A673 (cell line): ENCODE measurements at regions not wholly inside any gene's neighbourhood (a gene's known extent, or its start where the extent isn't known, plus 50 kb on each side); places are given as distances from the start of the nearest gene placed in this dataset.

Experiments
- BruUV-seq: library from RNA; stranded (reverse); fragments of 400-500 nt; replicated peaks from 2 replicates; lab custom pipeline; 2021; lab: Mats Ljungman, UMichigan
- CTCF ChIA-PET: fragments of 300-600 bp; sonication (Branson Sonifier 250); formaldehyde crosslinking; loops from one replicate; lab custom pipeline; 2022; ENCODE audit warnings: antibody characterized with exemption; lab: Charles Lee
- POLR2A ChIA-PET: fragments of 300-600 bp; sonication (Branson Sonifier 250); formaldehyde crosslinking; loops from one replicate; lab custom pipeline; 2022; ENCODE audit warnings: antibody characterized with exemption; ENCODE audit not compliant: low non-redundant PET; lab: Charles Lee
- DNase-seq: peaks from one replicate; pipeline ENCODE4 v3.0.0-alpha.2; 2015; ENCODE audit warnings: low spot score
- H3K27ac ChIP-seq: fragments of 200-600 bp; sonication (generic); 2 replicates; pipeline ENCODE4 v1.5.1; 2016; ENCODE audit warnings: mixed run types, low read depth, mild to moderate bottlenecking, mixed read lengths, antibody characterized with exemption, low read length; ENCODE audit not compliant: poor library complexity, severe bottlenecking
- H3K27me3 ChIP-seq: fragments of 200-600 bp; sonication (generic); replicated peaks from 2 replicates; pipeline ENCODE4 v1.6.1; 2017; ENCODE audit warnings: mixed run types, low read depth, mild to moderate bottlenecking, mixed read lengths, antibody characterized with exemption, low read length; ENCODE audit not compliant: insufficient read depth, poor library complexity
- H3K36me3 ChIP-seq: fragments of 200-600 bp; sonication (generic); 2 replicates; pipeline ENCODE4 v1.6.1; 2016; ENCODE audit warnings: mixed run types, mild to moderate bottlenecking, mixed read lengths, antibody characterized with exemption, low read length; ENCODE audit not compliant: insufficient read depth, poor library complexity, severe bottlenecking
- H3K4me1 ChIP-seq: fragments of 200-600 bp; sonication (generic); 2 replicates; pipeline ENCODE4 v1.6.1; 2017; ENCODE audit warnings: mixed run types, mild to moderate bottlenecking, mixed read lengths, antibody characterized with exemption, low read length; ENCODE audit not compliant: insufficient read depth, poor library complexity, severe bottlenecking
- H3K4me3 ChIP-seq: fragments of 200-600 bp; sonication (generic); 2 replicates; pipeline ENCODE4 v1.5.1; 2016; ENCODE audit warnings: low read depth, mixed run types, mild to moderate bottlenecking, mixed read lengths, low read length; ENCODE audit not compliant: poor library complexity, severe bottlenecking
- H3K9me3 ChIP-seq: fragments of 200-600 bp; sonication (generic); 2 replicates; pipeline ENCODE4 v1.6.1; 2016; ENCODE audit warnings: mixed run types, low read depth, mild to moderate bottlenecking, mixed read lengths, antibody characterized with exemption, low read length; ENCODE audit not compliant: poor library complexity, severe bottlenecking
- CTCF ChIP-seq: fragments of 300-800, 200-600 bp; sonication (generic); conservative IDR thresholded peaks from 2 replicates; pipeline ENCODE4 v1.5.1; 2017; ENCODE audit warnings: low read depth, mild to moderate bottlenecking, antibody characterized with exemption, low read length, moderate library complexity, mixed read lengths
- EZH2 ChIP-seq: fragments of 200-600 bp; sonication (generic); IDR thresholded peaks from 2 replicates; pipeline ENCODE4 v1.6.1; 2017; ENCODE audit warnings: borderline replicate concordance, low read depth, mild to moderate bottlenecking, mixed read lengths, antibody characterized with exemption, low read length; ENCODE audit not compliant: poor library complexity, severe bottlenecking
- intact Hi-C: fragments of 100-400 bp; cut with micrococcal nuclease; formaldehyde crosslinking; loops from one replicate; pipeline ENCODE4 v1.10.0; 2022; ENCODE audit not compliant: unreplicated experiment

- no peak overlapping the region for H3K27ac ChIP-seq
- H3K36me3 ChIP-seq: no peaks in the 10 kb centered on the region
- CTCF ChIA-PET: no interaction called here
- no peak for DNase-seq
- no peaks in the 10 kb centered on the region for H3K27me3 ChIP-seq
- no peak overlapping the region for H3K4me3 ChIP-seq
- intact Hi-C loops: no loop called here
- POLR2A ChIA-PET: no interaction called here
- H3K9me3 ChIP-seq: peaks cover 7% of the 10 kb centered on the region
- H3K4me1 ChIP-seq: no peaks in the 10 kb centered on the region
- TF ChIP-seq CTCF: no peak
- TF ChIP-seq EZH2: no peak
- no TSS peak for BruUV-seq
These were observed 63.8 kb downstream of the SLITRK2 start for GRCh38 chrX:145881175-145881995.

GRCh38 chrX:145886469-145886868 is 68.8 kb downstream of the SLITRK2 start:
- no peak for TF ChIP-seq EZH2
- TF ChIP-seq CTCF: no peak
- intact Hi-C loops: no loop called here
- no peak overlapping the region for H3K27ac ChIP-seq
- H3K36me3 ChIP-seq: no peaks in the 10 kb centered on the region
- H3K9me3 ChIP-seq: peaks cover 25% of the 10 kb centered on the region
- no peak overlapping the region for H3K4me3 ChIP-seq
- POLR2A ChIA-PET: no interaction called here
- no peaks in the 10 kb centered on the region for H3K27me3 ChIP-seq
- no peaks in the 10 kb centered on the region for H3K4me1 ChIP-seq
- BruUV-seq: no TSS peak
- CTCF ChIA-PET: no interaction called here
- no peak for DNase-seq

GRCh38 chrX:145910017-145910416 is 92.4 kb downstream of the SLITRK2 start:
- TF ChIP-seq EZH2 (no peak), CTCF (no peak)
- CTCF ChIA-PET: no interaction called here

More at GRCh38 chrX:145910017-145910416, 92.4 kb downstream of the SLITRK2 start:
- H3K9me3 ChIP-seq: peaks cover 11% of the 10 kb centered on the region
- intact Hi-C loops: no loop called here
- H3K4me1 ChIP-seq: no peaks in the 10 kb centered on the region
- no peak overlapping the region for H3K27ac ChIP-seq
- no peak overlapping the region for H3K4me3 ChIP-seq
- no peaks in the 10 kb centered on the region for H3K27me3 ChIP-seq
- BruUV-seq: no TSS peak
- no peak for DNase-seq
- no peaks in the 10 kb centered on the region for H3K36me3 ChIP-seq
- POLR2A ChIA-PET: no interaction called here
